Urothelium cell line (cell line): ENCODE measurements at regions not wholly inside any gene's neighbourhood (a gene's known extent, or its start where the extent isn't known, plus 50 kb on each side); places are given as distances from the start of the nearest gene placed in this dataset.
A peak's percentile ranks its signal among the peaks of the same experiment; 100 is the strongest.
"Not testable (repeated sequence)": the region's sequence is repeated elsewhere in the genome, so short reads cannot be mapped to it uniquely, and the experiment has no call there.

Experiments used
- DNase-seq: peaks from one replicate; pipeline ENCODE4 v3.0.0; 2011; ENCODE audit warnings: low spot score, mixed read lengths
- FAIRE-seq: peaks from 2 replicates; lab custom pipeline; 2011; peaks lifted over from hg19 to GRCh38; lab: Jason Lieb, UNC

DNA sequence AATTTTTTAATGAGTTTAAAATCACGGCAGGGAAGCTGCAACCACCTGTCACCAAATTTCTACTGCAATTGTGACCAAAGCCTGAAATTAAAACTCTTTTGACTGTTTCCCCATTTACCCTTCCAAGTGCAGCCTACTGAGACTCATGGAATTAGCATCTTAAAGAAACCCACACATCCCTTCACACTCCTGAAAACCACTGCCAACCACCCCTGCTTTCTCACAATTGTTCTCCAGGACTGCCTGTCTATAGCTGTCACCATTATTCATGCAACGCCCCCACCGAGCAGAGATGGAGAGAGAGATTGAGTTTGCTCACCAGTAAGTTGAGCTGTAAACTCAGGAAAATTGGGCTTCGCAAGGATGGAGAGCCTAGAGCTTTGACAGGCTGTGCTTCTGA lies 383.8 kb upstream of the SORCS1 start:
- DNase-seq (no peak), FAIRE-seq (no peak)

GRCh38 chr10:107546986-107547385 lies 382.5 kb upstream of the SORCS1 start:
- FAIRE-seq = no peak
- no peak for DNase-seq

DNA sequence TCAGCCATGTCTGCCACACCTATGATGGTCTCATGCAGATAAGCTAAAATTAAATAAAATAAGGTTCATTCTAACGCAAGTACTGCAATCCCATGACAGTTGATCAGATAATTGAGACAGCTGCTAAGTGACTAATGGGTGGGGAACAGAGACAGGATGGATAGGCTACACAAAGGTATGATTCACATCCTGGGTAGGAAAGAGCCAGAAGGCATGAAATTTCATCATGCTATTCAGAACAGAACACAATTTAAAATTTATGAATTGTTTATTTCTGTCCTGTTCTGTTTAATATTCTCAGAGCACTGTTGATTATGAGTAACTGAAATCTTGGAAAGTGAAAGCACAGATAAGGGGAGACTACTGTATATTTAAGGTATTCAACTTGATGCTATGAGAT lies 381.8 kb upstream of the SORCS1 start:
- FAIRE-seq (no peak), DNase-seq (peak; percentile 33)

GRCh38 chr10:107545717-107546116 lies 381.2 kb upstream of the SORCS1 start:
- FAIRE-seq (peak; percentile 80), DNase-seq (no peak)

DNA sequence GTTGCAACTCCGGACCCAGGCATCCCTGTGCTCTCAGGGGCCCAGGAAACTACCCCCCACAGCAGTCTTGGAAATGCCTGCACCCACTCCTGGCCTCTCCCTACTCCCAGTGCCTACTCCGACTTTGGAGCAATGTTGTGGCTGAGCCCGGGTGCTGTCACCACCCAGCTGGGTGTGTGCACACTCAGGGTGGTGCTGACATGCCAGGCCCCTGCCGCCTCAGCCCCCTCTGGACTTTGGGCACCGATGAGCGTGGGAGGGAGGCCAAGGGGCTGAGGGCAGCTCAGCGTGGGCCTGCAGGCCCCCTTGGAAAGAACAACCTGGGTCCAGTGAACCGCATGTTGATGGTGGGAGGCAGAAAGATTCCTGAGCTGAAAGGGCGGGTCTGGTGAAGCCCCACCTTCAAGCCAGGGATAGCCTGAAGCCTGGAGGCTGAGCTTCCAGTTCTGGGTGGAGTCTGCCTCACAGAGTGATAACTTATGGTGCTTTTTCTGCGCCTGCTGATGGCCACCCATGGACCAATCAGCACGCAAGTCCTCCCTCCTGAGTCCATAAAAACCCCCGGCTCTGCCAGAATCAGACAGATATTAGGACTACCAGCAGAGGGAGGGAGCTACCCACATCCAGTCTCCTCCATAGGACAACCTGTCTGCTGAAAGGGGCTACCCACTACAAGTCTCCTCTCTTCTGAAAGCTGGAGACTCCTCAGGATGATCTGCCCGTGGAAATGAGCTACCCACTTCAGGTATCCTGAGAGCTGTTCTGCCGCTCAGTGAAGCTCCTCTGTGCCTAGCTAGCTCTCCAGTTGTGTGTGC lies 380.4 kb upstream of the SORCS1 start:
- DNase-seq = no peak
- no peak for FAIRE-seq

DNA sequence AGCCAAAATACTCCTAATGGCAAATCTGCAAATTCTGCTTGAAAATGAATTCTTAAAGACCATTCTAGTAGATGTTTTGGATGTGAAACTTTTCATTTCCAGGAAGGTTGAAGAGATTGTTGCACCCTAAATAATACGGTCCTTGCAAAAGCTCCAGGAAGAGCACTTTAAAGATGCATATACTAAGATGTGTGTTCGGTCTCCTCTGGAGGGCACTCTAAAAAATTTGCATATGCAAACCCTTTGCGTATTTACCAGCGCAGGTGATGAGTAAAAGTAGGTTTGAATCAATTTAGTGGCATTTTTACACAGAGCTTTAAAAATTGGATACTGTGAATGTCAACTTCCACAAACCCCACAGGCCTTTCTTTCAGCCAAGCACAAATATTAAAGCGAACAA lies 378.1 kb upstream of the SORCS1 start:
- FAIRE-seq = no peak
- DNase-seq = no peak

DNA sequence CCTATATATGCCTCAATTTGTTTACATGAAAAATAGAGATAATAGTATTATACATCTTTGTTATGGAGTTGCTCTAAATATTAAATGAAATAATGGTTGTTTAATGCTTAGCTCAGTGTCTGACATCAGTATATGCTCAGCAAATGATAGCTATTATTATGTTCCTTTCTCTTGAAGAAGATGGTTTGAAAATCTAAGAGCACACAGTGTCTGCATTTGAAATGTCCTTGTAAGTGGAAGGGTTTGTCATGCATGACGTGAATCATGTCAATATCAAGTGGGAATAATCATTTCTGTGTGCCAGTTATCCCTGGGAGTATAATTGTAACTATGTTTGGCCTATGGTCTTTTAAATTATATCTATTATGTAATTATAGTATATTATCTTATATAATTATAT lies 377.5 kb upstream of the SORCS1 start:
- DNase-seq (no peak), FAIRE-seq (no peak)

- DNase-seq = no peak
These were observed 376.5 kb upstream of the SORCS1 start for GRCh38 chr10:107540981-107541380.

GRCh38 chr10:107529350-107529749 lies 364.8 kb upstream of the SORCS1 start:
- FAIRE-seq (no peak), DNase-seq (no peak)

More at GRCh38 chr10:107540981-107541380, 376.5 kb upstream of the SORCS1 start:
- FAIRE-seq = no peak

DNA sequence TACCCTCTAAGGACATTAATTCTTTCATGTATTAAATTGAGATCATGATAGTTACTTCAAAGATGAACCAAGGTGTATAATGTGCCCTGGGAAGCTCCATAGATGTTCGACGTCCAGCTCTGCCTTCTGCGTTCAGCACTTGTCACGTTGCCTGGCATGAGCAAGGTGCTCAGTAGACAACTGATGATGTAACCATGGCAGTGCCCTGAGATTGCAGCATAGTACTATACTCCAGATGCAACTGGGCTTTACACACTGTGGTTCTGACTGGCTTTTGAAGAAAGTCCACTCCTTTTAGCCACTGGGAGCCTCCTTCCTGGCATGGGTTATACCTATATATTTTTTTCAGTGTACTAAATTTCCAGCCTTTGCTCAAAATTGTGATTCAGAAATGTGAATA lies 355.8 kb upstream of the SORCS1 start:
- no peak for DNase-seq
- no peak for FAIRE-seq

DNA sequence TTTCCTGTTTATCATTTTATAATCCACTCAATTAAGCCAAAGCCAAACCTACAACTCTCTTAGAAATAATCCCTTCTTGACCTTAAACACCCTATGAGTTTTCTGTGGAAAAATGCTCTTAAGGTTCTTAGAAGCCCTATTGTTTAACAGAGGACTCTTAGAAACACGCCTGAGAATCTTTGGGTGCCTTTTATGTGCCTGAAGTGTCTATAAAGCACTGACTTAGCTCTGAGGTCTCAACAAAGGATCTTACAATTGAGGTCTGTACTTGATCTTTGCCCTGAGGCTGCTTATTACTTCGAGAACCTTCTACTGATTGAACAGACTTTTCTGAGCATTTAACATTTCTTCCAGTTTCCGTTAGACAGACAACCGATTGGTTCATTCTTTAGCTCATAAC lies 353.3 kb upstream of the SORCS1 start:
- no peak for FAIRE-seq
- no peak for DNase-seq

GRCh38 chr10:107516349-107516748 lies 351.8 kb upstream of the SORCS1 start:
- FAIRE-seq = no peak
- no peak for DNase-seq

GRCh38 chr10:107504011-107504410 lies 339.5 kb upstream of the SORCS1 start:
- not testable (repeated sequence) for DNase-seq, FAIRE-seq

GRCh38 chr10:107502229-107502985 lies 337.9 kb upstream of the SORCS1 start:
- no peak for DNase-seq
- no peak for FAIRE-seq

DNA sequence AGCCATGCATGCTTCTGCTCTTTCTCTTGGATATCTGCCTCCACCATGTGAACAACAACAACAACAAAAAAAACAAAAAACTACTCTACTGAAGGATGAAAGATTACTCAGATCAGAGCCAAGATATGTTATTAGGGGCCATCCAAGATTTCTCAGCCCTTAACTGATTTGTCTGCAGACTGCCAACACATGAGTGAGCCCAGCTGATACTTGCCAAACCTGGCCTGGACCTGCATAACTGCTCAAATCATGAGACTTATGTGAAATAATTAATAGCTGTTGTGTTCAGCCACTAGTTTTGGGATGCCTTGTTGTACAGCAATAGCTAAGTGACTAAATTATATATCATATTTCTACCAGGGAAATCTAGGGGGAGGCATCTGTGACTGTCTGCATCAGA lies 334.5 kb upstream of the SORCS1 start:
- DNase-seq (no peak), FAIRE-seq (no peak)

DNA sequence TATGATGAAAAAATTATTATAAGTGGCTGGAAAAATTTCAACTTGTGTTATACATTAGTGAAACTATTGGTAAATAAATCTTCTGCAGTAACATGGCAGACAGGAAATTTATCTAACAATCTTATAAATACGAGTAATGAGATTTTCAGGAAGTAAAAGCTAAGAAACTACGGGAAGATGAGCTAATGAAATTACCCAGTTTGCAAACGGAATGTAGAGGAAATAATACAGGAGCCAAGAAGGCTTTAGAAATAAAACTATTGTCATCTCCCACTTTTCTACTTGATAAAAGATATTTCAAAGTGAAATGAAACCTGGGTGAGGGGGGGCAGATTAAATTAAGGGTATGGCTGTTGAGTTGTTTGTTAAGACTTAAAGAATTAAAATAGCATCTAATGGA lies 332.5 kb upstream of the SORCS1 start:
- FAIRE-seq (no peak), DNase-seq (no peak)

DNA sequence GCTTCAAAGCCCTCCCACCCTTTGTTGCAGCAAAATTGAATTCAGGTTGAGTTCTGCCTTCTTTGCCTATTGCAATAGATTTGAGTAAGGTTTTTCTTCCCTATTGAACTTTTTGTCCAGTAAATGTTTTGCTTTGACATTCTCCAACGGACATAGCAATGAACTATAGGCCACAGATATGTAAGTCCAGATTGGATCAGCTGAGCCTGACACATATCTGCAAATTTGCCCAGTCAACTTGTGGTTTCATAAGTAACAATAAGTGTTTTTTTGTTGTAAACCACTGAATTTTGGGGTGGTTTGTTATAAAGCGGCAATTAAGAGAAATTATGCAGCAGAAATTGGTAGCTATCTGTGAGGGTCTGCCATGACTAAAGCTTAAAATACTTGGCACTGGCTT lies 332.1 kb upstream of the SORCS1 start:
- FAIRE-seq (no peak), DNase-seq (no peak)

DNA sequence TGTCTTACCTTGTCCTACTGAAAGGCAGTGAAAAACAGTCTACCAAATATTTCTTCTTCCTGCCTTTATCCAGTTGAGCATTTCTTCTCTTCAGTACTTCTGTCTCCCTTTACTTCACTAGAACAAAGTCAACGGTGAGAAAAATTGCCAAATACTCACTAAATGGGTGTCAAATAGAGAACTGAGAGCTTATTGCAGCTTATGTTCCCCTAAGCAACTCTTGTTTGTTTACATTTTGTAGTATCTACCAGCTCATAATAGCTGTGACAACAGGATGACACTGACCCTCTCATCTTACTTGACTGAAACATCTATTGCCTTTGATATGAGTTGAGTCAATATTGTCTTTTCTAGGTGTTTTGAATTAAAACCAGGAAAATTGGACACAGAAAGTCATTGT lies 327.9 kb upstream of the SORCS1 start:
- no peak for FAIRE-seq
- no peak for DNase-seq

DNA sequence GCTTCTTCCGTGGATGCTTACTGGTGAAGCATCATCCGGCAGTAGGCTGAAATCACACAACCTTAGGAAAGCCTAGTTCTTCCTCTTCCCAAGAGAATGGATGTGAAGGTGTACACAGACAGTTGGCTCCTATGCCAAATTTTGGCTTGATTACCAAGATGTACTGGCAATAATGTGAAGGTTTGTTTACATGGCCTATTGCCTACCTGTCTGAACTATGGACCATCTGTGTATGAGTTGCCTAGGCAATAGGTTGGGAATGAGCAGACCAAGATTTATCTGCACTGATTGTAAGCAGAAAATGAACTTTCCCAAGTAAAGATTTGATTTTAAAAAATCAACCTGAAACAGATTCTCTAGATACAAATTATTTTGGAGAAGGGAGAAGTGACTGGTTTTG lies 325.9 kb upstream of the SORCS1 start:
- DNase-seq (no peak), FAIRE-seq (no peak)

GRCh38 chr10:107487284-107487683 lies 322.8 kb upstream of the SORCS1 start:
- no peak for DNase-seq
- FAIRE-seq = no peak

- FAIRE-seq = no peak
- DNase-seq = no peak
These were observed 320.5 kb upstream of the SORCS1 start for GRCh38 chr10:107485019-107485418.

DNA sequence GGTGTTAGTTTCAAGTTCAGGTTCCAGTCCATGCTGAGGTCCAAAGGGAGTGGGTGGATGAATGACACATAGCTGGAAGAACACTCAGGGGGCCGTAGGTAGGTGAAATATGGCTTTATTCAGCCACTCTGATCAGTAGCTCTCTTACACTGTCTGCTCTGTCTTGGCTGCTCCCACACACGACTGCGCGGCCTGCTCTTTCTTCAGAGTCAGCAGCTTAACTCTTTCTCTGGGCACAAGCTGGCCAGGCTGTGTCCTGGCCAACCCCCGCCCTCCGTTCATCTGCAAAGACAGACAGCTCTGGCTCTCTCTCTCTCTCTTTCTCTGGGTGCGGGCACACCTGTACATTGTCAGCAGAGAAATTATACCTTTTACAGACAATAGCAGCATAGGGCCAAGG lies 317.4 kb upstream of the SORCS1 start:
- FAIRE-seq (no peak), DNase-seq (no peak)
